GM12872 (cell line): ENCODE measurements at regions not wholly inside any gene's neighbourhood (a gene's known extent, or its start where the extent isn't known, plus 50 kb on each side); places are given as distances from the start of the nearest gene placed in this dataset.

Experiments used
- TF ChIP-seq, protein P1 (sequence below): IDR thresholded peaks from 3 replicates; pipeline ENCODE4 v1.5.1; 2011; ENCODE audit warnings: low read depth, mild to moderate bottlenecking, low read length, moderate library complexity; ENCODE audit not compliant: insufficient read depth

- TF ChIP-seq, protein P1, sequence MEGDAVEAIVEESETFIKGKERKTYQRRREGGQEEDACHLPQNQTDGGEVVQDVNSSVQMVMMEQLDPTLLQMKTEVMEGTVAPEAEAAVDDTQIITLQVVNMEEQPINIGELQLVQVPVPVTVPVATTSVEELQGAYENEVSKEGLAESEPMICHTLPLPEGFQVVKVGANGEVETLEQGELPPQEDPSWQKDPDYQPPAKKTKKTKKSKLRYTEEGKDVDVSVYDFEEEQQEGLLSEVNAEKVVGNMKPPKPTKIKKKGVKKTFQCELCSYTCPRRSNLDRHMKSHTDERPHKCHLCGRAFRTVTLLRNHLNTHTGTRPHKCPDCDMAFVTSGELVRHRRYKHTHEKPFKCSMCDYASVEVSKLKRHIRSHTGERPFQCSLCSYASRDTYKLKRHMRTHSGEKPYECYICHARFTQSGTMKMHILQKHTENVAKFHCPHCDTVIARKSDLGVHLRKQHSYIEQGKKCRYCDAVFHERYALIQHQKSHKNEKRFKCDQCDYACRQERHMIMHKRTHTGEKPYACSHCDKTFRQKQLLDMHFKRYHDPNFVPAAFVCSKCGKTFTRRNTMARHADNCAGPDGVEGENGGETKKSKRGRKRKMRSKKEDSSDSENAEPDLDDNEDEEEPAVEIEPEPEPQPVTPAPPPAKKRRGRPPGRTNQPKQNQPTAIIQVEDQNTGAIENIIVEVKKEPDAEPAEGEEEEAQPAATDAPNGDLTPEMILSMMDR, result no peak
Measured at GRCh38 chr9:31071606-31072286, 1312.7 kb upstream of the ACO1 start.

DNA sequence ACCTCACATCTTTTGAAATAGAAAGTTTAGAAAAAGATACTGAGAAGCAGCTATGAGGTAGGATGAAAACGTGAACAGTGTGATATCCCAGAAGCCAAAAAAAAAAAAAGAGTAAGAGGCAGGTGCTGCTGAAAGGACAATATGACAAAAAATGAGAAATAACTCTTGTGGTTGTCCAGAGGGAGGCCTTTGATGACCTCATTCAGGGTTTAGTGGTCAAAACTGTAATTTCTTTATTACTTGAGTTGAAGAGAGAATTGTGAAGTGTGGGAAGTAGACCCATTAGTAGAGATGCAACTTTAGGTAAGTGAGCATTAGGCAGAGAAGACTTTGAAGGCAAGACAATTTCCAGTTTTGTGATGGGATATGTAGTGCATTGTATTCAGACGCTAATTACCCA lies 1306.3 kb upstream of the ACO1 start:
- TF ChIP-seq, protein P1, result no peak

- TF ChIP-seq, protein P1, result no peak
Measured at GRCh38 chr9:31084350-31084749, 1300.1 kb upstream of the ACO1 start.

- TF ChIP-seq, protein P1, result no peak
Measured at GRCh38 chr9:31089549-31090221, 1294.8 kb upstream of the ACO1 start.

- TF ChIP-seq, protein P1, result no peak
Measured at GRCh38 chr9:31100311-31100710, 1284.1 kb upstream of the ACO1 start.

DNA sequence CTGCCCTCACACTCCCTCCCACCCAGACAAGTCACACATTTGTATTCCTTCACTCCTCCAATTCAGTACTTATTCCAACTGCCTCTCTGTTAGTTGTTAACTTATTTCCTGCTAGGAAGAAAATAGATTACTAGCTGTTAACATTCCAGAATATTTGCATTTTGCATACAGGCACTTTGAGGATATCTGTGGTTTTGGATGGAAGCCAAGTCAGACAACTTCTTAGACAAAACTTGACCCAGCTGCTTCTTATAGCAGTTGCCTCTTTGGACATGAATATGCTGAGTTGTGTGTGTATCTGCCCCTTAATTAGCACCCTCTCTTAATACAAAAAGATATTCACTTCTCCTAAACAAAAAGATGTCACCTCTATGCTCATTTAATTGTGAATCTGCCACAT lies 1280.6 kb upstream of the ACO1 start:
- TF ChIP-seq, protein P1, result no peak

DNA sequence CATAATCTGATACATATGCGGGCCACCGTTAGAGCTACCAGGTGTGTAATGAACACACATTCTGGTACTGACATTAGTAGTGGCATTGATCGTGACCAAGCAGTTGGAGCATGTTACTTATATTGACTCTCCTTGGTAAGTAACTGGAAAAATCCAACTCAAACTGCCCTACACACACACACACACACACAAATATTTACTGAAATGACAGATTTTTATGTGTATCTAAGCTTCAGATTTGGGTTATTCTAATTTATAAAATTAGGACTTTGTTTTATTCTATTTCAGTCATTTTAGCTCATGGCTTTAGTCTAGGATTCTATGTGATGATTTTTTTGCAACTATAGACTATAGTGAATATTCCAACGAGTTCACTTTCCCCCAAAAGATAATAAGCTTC lies 1280.2 kb upstream of the ACO1 start:
- TF ChIP-seq, protein P1, result no peak
